ENCODE measurements at regions not wholly inside any gene's neighbourhood (a gene's known extent, or its start where the extent isn't known, plus 50 kb on each side); places are given as distances from the start of the nearest gene placed in this dataset.

DNA sequence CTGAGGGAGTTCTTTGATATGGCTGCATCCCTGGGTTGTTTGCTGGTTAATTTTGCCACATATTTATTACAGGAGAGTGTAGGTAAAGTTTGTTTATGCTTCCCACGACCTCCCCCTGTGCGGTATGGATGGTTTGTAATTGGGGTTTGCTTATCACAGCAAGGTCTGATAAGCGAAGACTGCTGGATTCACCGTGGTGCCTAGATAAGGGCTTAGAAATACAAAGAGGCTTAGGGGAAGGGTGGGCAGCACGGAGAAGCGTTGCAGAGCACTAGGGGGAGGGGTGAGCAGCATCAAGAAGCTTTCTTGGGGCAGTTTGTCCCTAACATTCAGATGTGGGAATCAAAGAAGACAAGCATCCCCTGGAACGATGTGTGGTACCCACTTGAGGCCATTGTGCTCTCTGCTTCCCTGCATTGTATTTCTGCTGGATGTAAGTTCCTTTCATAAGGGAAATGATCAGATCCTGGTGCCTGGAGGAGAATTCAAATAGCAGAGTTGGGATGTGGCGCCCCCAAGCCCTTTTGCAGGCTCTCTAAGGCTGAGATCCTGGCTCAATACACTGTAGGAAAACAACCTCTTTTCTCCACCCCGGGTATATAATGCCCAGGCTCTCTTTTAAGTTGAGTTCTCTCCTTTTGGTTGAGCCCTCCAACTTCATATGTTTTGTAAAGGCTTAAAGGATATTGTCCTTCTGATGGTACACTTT, 598.1 kb upstream of the ADGRL4 start:
- TF ChIP-seq EZH2 (IDR thresholded peaks at IDR 0.05; ENCODE audit: insufficient read depth, poor library complexity, severe bottlenecking) (no peak), EZH2phosphoT487 (IDR thresholded peaks at IDR 0.05; ENCODE audit: insufficient read depth, low read depth) (no peak)

Measured in GM23248 (cell line).